GM10248 (cell line): ENCODE measurements at regions not wholly inside any gene's neighbourhood (a gene's known extent, or its start where the extent isn't known, plus 50 kb on each side); places are given as distances from the start of the nearest gene placed in this dataset.

Experiments
- CTCF ChIA-PET: fragments of 300-600 bp; sonication (Branson Sonifier 250); formaldehyde crosslinking; extraction: SDS; loops from one replicate; lab custom pipeline; 2021; ENCODE audit warnings: antibody characterized with exemption; lab: Yijun Ruan, JAX
- POLR2A ChIA-PET: fragments of 350-650 bp; sonication (Branson Sonifier 250); formaldehyde crosslinking; extraction: SDS; loops from one replicate; lab custom pipeline; 2020; ENCODE audit warnings: antibody characterized with exemption; lab: Yijun Ruan, JAX
- DNase-seq: peaks from one replicate; pipeline ENCODE4 v3.0.0; 2012; ENCODE audit errors: extremely low spot score
- TF ChIP-seq, protein P1 (sequence below): IDR thresholded peaks from 2 replicates; pipeline ENCODE4 v1.5.1; 2012; ENCODE audit warnings: mild to moderate bottlenecking, low read depth; ENCODE audit errors: extremely low read depth, missing control alignments, control extremely low read depth

DNA sequence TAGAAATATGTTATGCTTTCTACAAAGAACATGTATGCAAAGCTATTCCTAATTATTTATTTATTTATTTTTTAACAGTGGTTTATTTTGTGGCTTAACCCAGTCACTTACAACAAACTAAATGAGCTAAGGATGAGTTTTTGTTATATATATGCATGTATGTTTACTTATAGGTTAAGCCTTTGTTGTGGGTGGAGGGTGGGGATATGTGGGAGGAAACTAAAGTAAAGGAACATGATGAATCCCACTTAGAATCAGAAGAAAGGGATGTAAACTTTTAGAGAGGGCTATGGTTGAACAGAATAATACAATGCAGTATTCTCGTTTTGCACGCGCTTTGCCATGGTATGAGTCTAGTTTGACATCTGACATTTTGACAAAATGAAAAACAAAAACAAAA is 321.0 kb upstream of the RUNX1 start:
- ChIA-PET CTCF (no interaction called here), POLR2A (no interaction called here)
- DNase-seq: no peak
- TF ChIP-seq, protein P1, sequence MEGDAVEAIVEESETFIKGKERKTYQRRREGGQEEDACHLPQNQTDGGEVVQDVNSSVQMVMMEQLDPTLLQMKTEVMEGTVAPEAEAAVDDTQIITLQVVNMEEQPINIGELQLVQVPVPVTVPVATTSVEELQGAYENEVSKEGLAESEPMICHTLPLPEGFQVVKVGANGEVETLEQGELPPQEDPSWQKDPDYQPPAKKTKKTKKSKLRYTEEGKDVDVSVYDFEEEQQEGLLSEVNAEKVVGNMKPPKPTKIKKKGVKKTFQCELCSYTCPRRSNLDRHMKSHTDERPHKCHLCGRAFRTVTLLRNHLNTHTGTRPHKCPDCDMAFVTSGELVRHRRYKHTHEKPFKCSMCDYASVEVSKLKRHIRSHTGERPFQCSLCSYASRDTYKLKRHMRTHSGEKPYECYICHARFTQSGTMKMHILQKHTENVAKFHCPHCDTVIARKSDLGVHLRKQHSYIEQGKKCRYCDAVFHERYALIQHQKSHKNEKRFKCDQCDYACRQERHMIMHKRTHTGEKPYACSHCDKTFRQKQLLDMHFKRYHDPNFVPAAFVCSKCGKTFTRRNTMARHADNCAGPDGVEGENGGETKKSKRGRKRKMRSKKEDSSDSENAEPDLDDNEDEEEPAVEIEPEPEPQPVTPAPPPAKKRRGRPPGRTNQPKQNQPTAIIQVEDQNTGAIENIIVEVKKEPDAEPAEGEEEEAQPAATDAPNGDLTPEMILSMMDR: no peak

DNA sequence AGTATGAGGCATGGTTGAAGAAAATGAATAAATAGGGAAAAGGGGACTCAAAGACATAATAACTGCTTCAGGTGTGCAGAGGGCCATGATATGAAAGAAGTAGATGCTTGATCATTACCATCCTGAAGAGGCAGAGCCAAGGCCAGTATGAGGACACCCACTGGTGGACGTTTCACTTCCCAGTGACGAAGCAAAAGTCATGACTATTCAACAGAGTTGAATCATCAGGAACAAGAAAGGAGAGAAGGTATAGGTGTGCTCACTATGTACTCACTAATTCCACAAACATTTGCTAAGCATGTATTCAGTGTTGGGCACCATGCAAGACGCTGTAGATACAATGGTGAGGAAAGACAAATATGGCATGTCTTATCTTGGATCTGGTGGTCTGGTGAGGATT is 319.2 kb upstream of the RUNX1 start:
- POLR2A ChIA-PET: no interaction called here
- DNase-seq: no peak
- CTCF ChIA-PET: interaction anchor here (1.6 kb wide), 1 partner anchor 12 kb away, joined by 8 read pairs; no protein-coding TSS in a partner anchor
- TF ChIP-seq, protein P1: no peak

- ChIA-PET CTCF (interaction anchor here (1.0 to 1.6 kb wide), 2 partner anchors 10 to 12 kb away, joined by 4 to 8 read pairs; no protein-coding TSS in a partner anchor), POLR2A (no interaction called here)
- TF ChIP-seq, protein P1: no peak
- no peak for DNase-seq
Measured at GRCh38 chr21:35367553-35367952, 318.5 kb upstream of the RUNX1 start.

- CTCF ChIA-PET: interaction anchor here (0.6 to 1.3 kb wide), 3 partner anchors 9 to 11 kb away, joined by 3 to 4 read pairs (median 4); no protein-coding TSS in a partner anchor
- TF ChIP-seq, protein P1: no peak
- POLR2A ChIA-PET: no interaction called here
- no peak for DNase-seq
Measured at GRCh38 chr21:35366394-35367080, 317.4 kb upstream of the RUNX1 start.

- ChIA-PET POLR2A (no interaction called here), CTCF (no interaction called here)
- DNase-seq: no peak
- TF ChIP-seq, protein P1: no peak
Measured at GRCh38 chr21:35363458-35363857, 314.4 kb upstream of the RUNX1 start.

GRCh38 chr21:35361988-35362387 is 312.9 kb upstream of the RUNX1 start:
- POLR2A ChIA-PET: no interaction called here
- TF ChIP-seq, protein P1: no peak
- CTCF ChIA-PET: no interaction called here
- DNase-seq: no peak
